Motor neuron (in vitro differentiated cells): ENCODE measurements at regions not wholly inside any gene's neighbourhood (a gene's known extent, or its start where the extent isn't known, plus 50 kb on each side); places are given as distances from the start of the nearest gene placed in this dataset.
"Not testable (repeated sequence)": the region's sequence is repeated elsewhere in the genome, so short reads cannot be mapped to it uniquely, and the experiment has no call there.

Source experiments
- ATAC-seq, 8 experiments: fragments of 200-7000 bp; cut with Tn5 transposase; replicated peaks in 6 of 8; 2 replicates each; pipeline ENCODE4 v1.8.0; 2021; ENCODE audit warnings: mild to moderate bottlenecking in 8 of 8, moderate library complexity in 8 of 8
- H3K27ac ChIP-seq, 2 donors: fragments of 250-450 bp; sonication (Bioruptor Pico); 2 replicates each; pipeline ENCODE4 v1.9.0; 2021; ENCODE audit warnings: antibody characterized with exemption in 2 of 2, mild to moderate bottlenecking in 2 of 2, moderate library complexity in 1 of 2
- H3K4me1 ChIP-seq, 2 donors: fragments of 250-450 bp; sonication (Bioruptor Pico); replicated peaks in 1 of 2; 2 replicates each; pipeline ENCODE4 v1.6.1; 2021; ENCODE audit warnings: antibody characterized with exemption in 2 of 2, mild to moderate bottlenecking in 2 of 2, moderate library complexity in 1 of 2
- H3K4me3 ChIP-seq, 5 donors: fragments of 250-450 bp; sonication (Bioruptor Pico); 2 replicates each; pipeline ENCODE4 v1.9.0; 2021; ENCODE audit warnings: antibody characterized with exemption in 5 of 5, mild to moderate bottlenecking in 5 of 5, moderate library complexity in 4 of 5
- WGBS, 10 experiments: fragments of 450-650 bp; shearing (Covaris generic); methylation state at CpG; one replicate each; pipeline ENCODE4 v1.0.0; 2022; 5-methylcytosine and 5-hydroxymethylcytosine counted together
- in situ Hi-C, 9 experiments: fragments of 400-800 bp; cut with MboI; loops; one replicate each; pipeline ENCODE4 v1.15.0; 2021; ENCODE audit warnings: low sequenced_read_pairs in 9 of 9, low pct_unique_long_range_greater_than_20kb in 2 of 9; ENCODE audit not compliant: unreplicated experiment in 9 of 9

DNA sequence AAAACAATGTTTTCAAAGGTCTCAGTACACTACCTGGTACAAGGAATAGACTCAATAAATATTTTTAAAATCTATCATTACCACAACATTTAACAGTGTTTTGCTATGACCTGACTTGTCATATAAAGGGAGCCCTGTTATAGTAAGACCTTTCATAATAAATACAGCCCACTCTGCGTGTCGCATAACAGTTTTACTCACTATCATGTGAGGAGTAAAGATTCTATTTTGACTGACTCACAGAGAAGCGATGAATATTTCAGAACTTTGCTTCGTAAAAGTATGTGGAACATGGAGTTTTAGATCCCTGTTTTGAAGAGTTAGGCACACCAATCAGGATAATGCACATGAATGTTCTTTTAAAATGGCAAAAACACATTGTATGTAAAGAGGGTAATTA is 531.2 kb downstream of the KCNA4 start:
- no peak overlapping the region for H3K27ac ChIP-seq
- in situ Hi-C loops = no loop called here
- WGBS, 10 experiments = 2 to 100% (median 85%) methylated on average over 1 to 4 of the region's 4 CpGs; no CpG with 5 or more reads in 1 of the 10 experiments

DNA sequence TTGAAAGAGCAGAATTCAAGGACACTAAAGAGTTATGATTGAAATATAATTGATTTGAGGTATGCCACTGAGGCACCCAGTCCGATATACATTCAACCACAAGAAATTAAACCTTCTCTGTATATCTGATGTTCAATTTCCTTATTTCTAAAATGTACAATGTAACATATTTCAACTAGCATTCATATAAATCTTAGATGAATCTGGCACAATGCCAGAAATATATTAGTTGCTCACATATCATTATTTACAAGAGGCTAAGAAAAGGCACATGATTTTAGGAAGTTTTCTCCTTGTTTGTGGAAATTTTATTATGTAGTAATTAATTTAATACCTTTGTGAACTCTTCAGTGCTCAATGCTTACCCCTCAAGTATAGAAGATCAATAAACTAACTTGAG is 532.3 kb downstream of the KCNA4 start:
- 0 to 100% (median 70%) methylated on average over 1 of the region's 1 CpG; no CpG with 5 or more reads in 4 of the 10 experiments for whole genome bisulfite sequencing, 10 experiments
- Histone ChIP-seq H3K27ac (no peak overlapping the region), H3K4me3 (no peak overlapping the region), H3K4me1 (no peaks in the 10 kb centered on the region)
- ATAC-seq = no peak
- in situ Hi-C loops = no loop called here

More for the DNA sequence above, 531.2 kb downstream of the KCNA4 start:
- no peaks in the 10 kb centered on the region for H3K4me1 ChIP-seq
- H3K4me3 ChIP-seq = no peak overlapping the region
- ATAC-seq = peak in 1 of 8 experiments; percentile 39

DNA sequence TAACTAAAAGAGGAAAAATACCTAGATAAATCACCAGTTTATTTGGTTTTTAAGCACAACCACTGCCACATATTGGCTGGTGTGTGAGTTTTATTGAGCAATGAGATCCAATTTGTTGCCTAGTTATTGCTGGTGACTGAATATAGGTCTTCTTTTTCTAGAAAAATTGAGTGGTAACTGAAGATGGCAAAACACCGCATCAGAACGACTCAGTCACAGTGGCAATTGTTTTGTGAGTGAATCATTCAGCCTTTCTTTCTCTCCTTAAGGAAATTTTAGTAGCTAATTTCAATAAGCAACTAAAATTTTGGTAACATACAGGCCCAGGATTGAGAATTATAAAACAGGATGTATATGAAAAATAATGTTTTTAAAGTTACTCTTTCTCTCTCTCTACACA is 533.0 kb downstream of the KCNA4 start:
- no peaks in the 10 kb centered on the region for H3K4me1 ChIP-seq
- 20 to 83% (median 80%) methylated on average over 1 to 2 of the region's 2 CpGs; no CpG with 5 or more reads in 4 of the 10 experiments for WGBS, 10 experiments
- in situ Hi-C loops = no loop called here
- no peak for ATAC-seq
- H3K27ac ChIP-seq = no peak overlapping the region
- no peak overlapping the region for H3K4me3 ChIP-seq

DNA sequence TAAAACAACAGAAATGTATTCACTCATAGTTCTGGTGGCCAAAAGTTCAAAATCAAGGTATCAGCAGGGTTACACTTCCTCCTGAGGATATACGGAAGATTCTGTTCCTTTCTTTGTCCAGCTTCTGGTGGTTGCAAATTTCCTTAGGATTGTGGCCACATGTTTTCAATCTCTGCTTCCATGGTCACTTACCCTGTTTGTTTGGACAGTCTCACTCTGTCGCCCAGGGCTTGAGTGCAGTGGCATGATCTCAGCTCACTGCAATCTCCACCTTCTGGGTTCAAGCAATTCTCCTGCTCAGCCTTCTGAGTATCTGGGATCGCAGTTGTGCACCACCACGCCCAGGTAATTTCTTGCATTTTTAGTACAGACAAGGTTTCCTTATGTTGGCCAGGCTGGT is 534.3 kb downstream of the KCNA4 start:
- in situ Hi-C loops = no loop called here
- H3K4me3 ChIP-seq = no peak overlapping the region
- no peak overlapping the region for H3K27ac ChIP-seq
- WGBS, 10 experiments = 0 to 100% (median 71%) methylated on average over 1 to 4 of the region's 4 CpGs; no CpG with 5 or more reads in 3 of the 10 experiments
- ATAC-seq = no peak
- no peaks in the 10 kb centered on the region for H3K4me1 ChIP-seq

DNA sequence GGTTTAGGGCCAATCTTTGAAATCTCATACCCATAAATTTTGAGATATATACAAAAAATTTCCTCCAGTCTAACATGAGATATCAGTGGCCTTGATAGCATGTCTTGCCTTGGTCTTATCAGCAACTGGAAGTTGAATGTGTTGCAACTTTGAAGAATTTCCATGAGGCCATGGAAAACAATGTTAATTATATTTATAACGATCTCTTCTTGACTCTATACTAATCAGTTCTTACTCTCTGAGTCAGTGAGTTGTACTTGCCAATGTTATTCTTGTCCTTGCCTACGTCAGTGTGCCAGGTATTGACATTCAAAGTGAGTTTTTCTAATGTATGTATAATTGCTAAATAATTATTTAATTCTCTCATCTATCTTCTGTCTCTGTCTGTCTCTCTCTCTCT is 535.1 kb downstream of the KCNA4 start:
- H3K4me3 ChIP-seq = no peak overlapping the region
- in situ Hi-C loops = no loop called here
- ATAC-seq = no peak
- no peak overlapping the region for H3K27ac ChIP-seq
- no peaks in the 10 kb centered on the region for H3K4me1 ChIP-seq
- WGBS, 10 experiments = 0 to 100% (median 63%) methylated on average over 1 to 2 of the region's 2 CpGs; no CpG with 5 or more reads in 1 of the 10 experiments

DNA sequence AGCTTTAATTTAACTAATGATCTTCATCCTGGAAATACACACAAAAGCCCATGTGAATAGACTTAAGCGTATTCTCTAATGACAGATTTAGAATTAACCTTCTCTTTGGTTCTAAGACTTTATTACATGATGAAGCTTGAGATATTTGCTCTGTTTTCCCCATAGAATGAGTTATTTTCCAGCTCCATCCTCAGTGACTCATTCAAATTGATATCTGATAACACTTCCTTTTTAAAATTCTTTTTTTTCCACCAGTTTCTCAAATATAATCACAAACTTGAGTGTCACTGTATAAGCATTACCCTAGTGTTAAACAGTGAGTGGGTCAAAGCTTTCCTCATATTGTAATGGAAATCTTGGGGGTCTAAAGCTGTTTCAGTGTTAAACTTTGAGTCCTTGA is 535.8 kb downstream of the KCNA4 start:
- in situ Hi-C loops = no loop called here
- H3K4me1 ChIP-seq = no peaks in the 10 kb centered on the region
- no peak overlapping the region for H3K27ac ChIP-seq
- ATAC-seq = no peak
- 0 to 100% (median 83%) methylated on average over 1 of the region's 1 CpG; no CpG with 5 or more reads in 3 of the 10 experiments for WGBS, 10 experiments
- no peak overlapping the region for H3K4me3 ChIP-seq

DNA sequence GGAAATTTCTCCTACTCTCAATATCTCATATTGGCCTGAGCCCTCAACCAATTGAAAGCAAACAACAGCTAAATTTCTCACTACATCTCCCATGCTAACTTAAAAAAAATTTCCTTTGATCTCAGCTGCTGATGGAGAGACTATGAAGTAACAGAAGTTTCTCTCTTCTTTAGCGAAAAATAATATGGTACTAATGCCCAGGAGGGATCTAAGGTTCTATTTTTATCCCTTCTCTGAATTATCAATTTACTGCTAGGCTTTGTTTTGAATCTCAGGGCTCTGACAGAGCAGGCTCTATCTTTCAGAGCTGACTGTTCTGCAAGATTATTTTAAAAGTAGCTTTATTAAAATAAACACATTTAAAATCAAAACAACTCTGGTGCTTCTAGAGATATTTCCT is 558.6 kb downstream of the KCNA4 start:
- in situ Hi-C loops = no loop called here
- ATAC-seq = no peak
- no peak overlapping the region for H3K27ac ChIP-seq
- no peak overlapping the region for H3K4me3 ChIP-seq
- 0 to 90% (median 17%) methylated on average over 1 of the region's 1 CpG; no CpG with 5 or more reads in 2 of the 10 experiments for whole genome bisulfite sequencing, 10 experiments
- H3K4me1 ChIP-seq = no peaks in the 10 kb centered on the region

DNA sequence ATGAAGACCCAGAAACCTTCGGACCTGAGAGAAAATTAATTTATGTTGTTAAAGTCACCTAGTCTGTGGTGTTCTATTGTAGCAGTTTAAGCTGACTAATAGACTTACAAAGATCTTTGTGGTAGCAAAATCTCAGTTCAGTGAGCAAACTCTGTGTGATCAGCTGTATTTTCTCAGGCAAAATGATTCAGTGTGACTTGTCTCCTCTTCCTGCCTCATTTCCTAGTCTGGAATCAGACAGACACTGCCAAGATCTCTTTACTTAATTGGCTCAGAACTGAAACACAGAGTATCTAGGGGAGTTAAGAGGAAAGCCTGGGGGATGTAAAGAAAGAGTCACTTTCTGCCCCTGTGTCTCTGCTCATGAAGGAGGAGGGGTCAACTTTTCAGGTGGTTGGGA is 564.7 kb downstream of the KCNA4 start:
- Histone ChIP-seq H3K27ac (no peak overlapping the region), H3K4me1 (no peaks in the 10 kb centered on the region), H3K4me3 (no peak overlapping the region)
- WGBS, 10 experiments = 0 to 85% (median 44%) methylated on average over 1 of the region's 1 CpG; no CpG with 5 or more reads in 2 of the 10 experiments
- in situ Hi-C loops = no loop called here
- peak in 2 of 8 experiments; percentile 18 to 74 for ATAC-seq

DNA sequence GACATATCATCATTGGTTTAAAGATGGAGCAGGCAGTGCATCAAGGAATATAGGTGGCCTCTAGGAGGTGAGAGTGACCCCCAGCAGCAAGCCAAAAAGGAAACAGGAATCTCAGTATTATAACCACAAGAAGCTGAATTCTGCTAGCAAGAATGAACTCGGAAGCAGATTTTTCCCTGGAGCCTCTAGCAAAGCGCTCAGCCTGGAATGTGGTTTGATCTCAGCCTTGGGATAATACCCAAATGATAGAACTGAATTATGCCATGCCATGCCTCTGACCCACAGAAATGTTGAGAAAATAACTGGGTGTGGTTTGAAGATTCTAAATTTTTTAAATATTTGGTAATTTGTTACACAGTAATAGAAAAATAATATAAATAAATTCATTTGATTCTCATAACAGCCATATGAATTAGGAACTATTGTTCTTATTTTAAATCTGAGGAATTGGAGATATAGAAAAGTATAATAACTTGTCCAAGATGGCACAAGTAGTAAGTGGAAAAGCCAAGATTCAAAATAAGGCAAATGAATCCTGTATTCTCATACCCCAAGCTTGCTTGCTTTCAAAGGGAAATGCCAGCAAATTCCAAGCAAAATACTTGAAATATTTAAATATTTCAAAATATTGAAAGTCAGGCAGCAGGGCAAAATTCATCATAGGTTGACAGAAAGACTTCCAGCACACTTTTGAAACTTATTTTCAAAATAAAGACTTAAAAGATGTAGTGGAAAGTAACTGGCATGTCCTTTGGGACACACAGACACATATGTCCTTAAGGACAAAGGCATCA is 567.4 kb downstream of the KCNA4 start:
- 0 to 100% (median 79%) methylated on average over 2 of the region's 2 CpGs; no CpG with 5 or more reads in 3 of the 10 experiments for WGBS, 10 experiments
- no peak overlapping the region for H3K27ac ChIP-seq
- in situ Hi-C loops = loop anchor here in 5 of 9 experiments (25.0 kb wide), 4 partner anchors 738 to 1463 kb away; partner anchors contain the start of gene ARL14EP (in 1 of the 5)

DNA sequence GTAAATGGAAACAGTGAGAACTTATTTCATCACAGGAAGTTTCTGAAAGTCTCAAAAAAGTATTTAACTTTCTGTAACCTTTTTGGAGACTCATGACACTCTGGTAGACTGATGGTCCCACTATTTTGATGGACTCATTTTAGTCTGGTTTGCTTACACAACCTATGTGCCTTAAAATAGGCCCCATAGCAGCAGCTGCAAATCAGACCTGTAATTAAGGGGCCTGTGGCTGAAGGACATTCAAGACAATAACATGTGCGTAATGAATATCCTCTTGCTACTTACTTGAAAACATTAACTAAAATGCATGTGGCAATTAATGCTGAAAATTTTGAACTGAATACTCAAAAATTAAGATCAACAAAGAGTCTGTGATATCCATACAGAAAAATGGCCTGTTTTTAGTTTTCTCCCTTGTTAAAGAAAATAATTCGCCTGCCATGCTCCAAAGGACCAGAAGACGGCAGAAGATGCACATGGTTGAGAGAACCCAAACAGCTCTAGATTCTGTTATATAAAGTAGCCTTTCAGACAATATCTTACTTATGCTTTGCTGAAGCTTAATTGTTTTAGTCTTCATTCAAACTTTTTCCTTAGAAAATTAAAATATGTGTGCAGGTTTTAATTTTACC is 568.5 kb downstream of the KCNA4 start:
- in situ Hi-C loops = loop anchor here in 5 of 9 experiments (25.0 kb wide), 4 partner anchors 739 to 1464 kb away; partner anchors contain the start of gene ARL14EP (in 1 of the 5)
- ATAC-seq = peak in 3 of 8 experiments; percentile 20 to 61 (median 53)
- Histone ChIP-seq H3K4me3 (no peak overlapping the region), H3K27ac (no peak overlapping the region), H3K4me1 (no peaks in the 10 kb centered on the region)
- 0 to 58% (median 29%) methylated on average over 1 to 3 of the region's 3 CpGs for WGBS, 10 experiments

More for the DNA sequence above, 567.4 kb downstream of the KCNA4 start:
- no peak for ATAC-seq
- no peak overlapping the region for H3K4me3 ChIP-seq
- no peaks in the 10 kb centered on the region for H3K4me1 ChIP-seq

DNA sequence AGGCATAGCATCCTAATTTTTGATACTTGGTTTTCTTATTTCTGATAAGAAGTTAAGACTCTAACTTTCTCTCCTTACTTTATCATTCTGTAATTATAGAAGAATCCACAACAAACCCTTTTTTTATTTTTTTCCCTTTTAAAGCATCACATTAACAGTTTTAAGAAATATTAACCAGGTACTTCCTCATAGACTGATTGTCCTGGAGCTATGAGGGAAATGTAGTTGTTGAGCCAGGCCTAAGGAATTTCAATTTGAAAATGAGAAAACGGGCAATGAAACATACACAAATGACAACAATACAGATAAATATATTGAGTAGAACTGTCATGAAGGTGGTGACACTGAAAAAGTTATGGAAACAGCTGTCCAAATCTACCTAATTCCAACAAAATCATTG is 569.0 kb downstream of the KCNA4 start:
- no peak overlapping the region for H3K4me3 ChIP-seq
- in situ Hi-C loops = loop anchor here in 5 of 9 experiments (25.0 kb wide), 4 partner anchors 739 to 1464 kb away; partner anchors contain the start of gene ARL14EP (in 1 of the 5)
- no peaks in the 10 kb centered on the region for H3K4me1 ChIP-seq
- 0 to 100% (median 76%) methylated on average over 1 of the region's 1 CpG; no CpG with 5 or more reads in 2 of the 10 experiments for WGBS, 10 experiments
- ATAC-seq = no peak
- no peak overlapping the region for H3K27ac ChIP-seq

DNA sequence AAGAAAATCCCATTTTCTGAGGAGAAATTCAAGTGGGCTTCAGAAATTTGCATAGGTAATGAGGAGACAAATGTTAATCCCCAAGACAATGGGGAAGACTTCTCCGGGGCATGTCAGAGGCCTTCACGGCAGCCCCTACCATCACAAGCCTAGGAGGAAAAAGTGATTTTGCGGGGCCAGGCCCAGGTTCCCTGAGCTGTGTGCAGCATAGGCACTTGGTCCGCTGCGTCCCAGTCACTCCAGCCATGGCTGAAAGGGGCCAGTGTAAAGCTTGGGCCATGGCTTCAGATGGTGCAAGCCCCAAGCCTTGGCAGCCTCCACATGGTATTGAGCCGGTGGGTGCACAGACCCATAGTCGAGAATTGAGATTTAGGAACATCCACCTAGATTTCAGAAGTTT is 570.7 kb downstream of the KCNA4 start:
- Histone ChIP-seq H3K4me1 (no peaks in the 10 kb centered on the region), H3K4me3 (no peak overlapping the region), H3K27ac (no peak overlapping the region)
- WGBS, 10 experiments = 14 to 100% (median 99%) methylated on average over 2 to 5 of the region's 7 CpGs; no CpG with 5 or more reads in 6 of the 10 experiments
- in situ Hi-C loops = loop anchor here in 5 of 9 experiments (25.0 kb wide), 4 partner anchors 741 to 1466 kb away; partner anchors contain the start of gene ARL14EP (in 1 of the 5)
- no peak for ATAC-seq

DNA sequence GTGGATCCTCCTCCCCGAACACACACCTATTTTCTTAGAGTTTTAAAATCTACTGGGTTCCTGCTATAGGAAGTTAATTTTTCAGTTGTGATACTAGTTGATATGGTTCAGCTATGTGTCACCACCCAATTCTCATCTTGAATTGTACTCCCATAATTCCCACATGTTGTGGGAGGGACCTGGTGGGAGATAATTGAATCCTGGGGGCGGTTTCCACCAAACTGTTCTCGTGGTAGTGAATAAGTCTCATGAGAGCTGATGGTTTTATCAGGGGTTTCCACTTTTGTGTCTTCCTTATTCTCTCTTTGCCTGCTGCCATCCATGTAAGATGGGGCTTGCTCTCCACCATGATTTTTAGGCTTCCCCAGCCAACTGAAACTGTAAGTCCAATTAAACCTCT is 571.6 kb downstream of the KCNA4 start:
- H3K4me1 ChIP-seq, ATAC-seq, H3K27ac ChIP-seq, H3K4me3 ChIP-seq: not testable (repeated sequence)
- in situ Hi-C loops = loop anchor here in 5 of 9 experiments (25.0 kb wide), 4 partner anchors 742 to 1467 kb away; partner anchors contain the start of gene ARL14EP (in 1 of the 5)
- 0 to 100% (median 43%) methylated on average over 1 to 3 of the region's 3 CpGs; no CpG with 5 or more reads in 2 of the 10 experiments for WGBS, 10 experiments
